Erythroblast (primary cell): ENCODE measurements at regions not wholly inside any gene's neighbourhood (a gene's known extent, or its start where the extent isn't known, plus 50 kb on each side); places are given as distances from the start of the nearest gene placed in this dataset.

Experiments
- GATA1 ChIP-seq: IDR thresholded peaks from 2 replicates; pipeline ENCODE4 v1.6.1; 2011; ENCODE audit warnings: low read depth, mild to moderate bottlenecking, control low read depth, low read length, moderate library complexity
- POLR2A ChIP-seq: IDR thresholded peaks from 2 replicates; pipeline ENCODE4 v1.6.1; 2011; ENCODE audit warnings: mild to moderate bottlenecking, low read length

DNA sequence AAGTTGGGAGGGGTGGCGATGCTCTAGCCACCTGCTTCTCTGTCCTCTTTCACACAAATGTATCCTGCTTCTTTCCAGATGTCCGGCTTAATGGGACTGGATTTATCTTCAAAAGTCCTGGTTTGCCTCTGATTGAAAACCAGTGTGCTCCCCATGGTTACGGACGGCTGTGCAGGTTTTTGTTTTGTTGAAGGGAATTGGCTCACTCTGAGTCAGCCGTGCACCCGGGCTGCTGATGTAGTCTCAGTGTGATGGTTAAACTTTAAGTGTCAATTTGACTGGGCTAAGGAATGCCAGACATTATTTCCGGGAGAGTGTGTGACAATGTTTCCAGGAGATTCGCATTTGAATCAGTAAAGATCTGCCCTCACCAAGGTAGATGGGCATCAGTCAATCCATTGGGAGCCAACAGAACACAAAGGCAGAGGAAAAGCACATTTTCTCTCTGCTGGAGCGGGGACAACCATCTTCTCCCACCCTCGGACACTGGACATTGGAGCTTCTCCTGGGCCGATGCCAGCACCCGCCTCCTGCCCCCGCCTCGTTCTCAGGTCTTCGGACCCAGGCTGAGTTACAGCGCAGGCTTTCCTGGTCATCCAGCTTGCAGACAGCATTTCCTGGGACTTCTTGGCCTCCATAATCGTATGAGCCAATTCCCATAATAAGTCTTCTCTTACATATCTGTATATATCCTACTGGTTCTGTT lies 126.9 kb upstream of the TNRC6C start:
- TF ChIP-seq POLR2A (no peak), GATA1 (no peak)
